NCI-H187 treated with DMSO at 0.1 percent for 48 hours (cell line): ENCODE measurements at regions not wholly inside any gene's neighbourhood (a gene's known extent, or its start where the extent isn't known, plus 50 kb on each side); places are given as distances from the start of the nearest gene placed in this dataset.

ENCODE experiments used
- DNase-seq: peaks from one replicate; lab custom pipeline; 2025; lab: John Stamatoyannopoulos, UW

DNA sequence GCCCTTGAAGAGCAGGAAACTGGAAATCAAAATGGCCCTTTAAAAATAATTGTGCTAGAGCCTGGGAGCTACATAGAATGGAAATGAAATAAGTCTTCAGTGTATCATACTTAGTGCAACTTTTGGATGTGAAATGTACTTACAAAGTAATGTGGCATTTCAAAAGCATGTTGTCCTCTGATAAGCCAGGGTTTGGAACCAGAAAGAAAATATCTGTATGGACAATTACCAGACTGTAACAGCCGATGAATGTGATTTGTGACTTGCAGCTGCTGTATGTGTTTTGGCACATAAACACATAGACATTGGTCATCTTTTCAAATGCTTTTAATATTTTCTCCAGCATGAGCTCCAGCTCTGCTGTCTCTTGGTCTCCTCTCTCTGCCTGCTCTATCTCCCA lies 546.4 kb downstream of the OMA1 start:
- no peak for DNase-seq

- DNase-seq = no peak
These were observed 550.1 kb downstream of the OMA1 start for GRCh38 chr1:57996400-57996799.

GRCh38 chr1:57991289-57991688 lies 555.2 kb downstream of the OMA1 start:
- DNase-seq = no peak

DNA sequence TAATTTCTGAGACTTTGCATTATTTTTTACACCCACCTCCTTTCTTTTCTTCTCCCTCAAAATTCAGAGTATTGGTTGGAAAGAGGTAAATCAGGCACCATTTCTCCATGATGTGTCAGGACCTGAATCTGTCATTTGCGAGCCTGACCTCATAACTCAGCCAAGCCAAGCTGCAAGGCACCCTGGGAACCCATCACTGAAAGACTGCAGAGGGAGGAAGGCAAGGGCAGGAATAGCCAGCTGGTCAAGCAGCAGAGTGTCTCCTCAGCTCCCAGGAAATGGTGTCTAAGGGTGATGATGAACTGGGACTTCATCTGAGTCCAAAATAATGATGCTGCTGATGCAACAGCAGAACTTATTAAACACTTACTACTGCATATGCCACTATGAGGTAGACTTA lies 556.6 kb downstream of the OMA1 start:
- DNase-seq = no peak

GRCh38 chr1:57987523-57987922 lies 559.0 kb downstream of the OMA1 start:
- DNase-seq = no peak

- DNase-seq = no peak
These were observed 560.1 kb downstream of the OMA1 start for GRCh38 chr1:57986432-57986831.

- no peak for DNase-seq
These were observed 560.4 kb upstream of the DAB1 start for GRCh38 chr1:57984277-57984676.

- DNase-seq = no peak
These were observed 559.6 kb upstream of the DAB1 start for GRCh38 chr1:57983441-57983840.

- DNase-seq = no peak
These were observed 559.0 kb upstream of the DAB1 start for GRCh38 chr1:57982852-57983251.

DNA sequence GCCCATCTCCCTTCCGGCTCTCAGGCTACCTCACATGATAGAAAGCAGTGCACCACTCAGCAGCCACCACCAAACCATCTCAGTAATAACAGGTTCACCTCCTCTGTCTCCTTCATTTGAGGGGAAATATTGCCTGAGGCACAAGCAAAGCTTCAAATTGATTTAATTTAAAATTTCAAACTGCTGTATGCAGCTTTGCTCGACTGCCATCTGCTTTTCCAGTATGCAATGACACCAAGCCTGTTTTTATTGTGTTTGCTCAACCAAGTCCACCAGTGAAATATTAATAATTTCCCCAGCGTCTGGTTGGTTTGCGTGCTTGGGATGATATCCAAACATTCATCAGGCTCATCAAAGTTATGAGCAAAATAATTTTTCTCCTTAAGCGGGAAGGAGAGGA lies 552.4 kb upstream of the DAB1 start:
- DNase-seq = no peak

GRCh38 chr1:57968321-57968720 lies 544.5 kb upstream of the DAB1 start:
- DNase-seq = no peak

DNA sequence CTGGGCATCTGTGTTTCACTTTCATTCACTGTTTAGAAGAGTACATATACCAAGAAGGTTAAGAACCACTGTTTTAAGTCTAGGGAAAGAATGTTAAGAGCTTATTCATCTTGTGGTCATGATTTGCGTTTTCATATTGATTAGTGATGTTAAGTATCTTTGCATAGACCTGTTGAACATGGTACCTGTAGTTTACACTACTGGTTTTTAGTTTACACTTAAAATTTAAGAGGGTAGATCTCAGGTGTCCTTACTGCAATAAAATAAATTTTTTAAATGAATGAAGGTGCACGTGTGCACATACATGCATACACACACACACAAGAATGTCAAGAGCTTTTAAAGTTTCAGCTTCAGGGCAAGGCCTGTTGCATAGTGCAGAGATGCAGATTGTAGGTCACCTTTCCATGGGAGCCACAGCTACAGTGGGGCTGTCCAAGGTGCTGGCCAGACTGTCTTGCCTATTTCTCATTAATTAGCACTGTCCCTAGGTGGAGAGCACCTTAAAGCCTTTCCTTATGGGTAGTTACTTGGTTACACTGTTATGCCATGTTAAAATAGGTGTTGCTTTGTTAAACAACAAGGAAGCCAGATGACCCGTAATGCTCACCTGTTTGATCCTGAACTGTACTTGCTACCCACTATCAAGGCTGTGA lies 543.0 kb upstream of the DAB1 start:
- DNase-seq = no peak

DNA sequence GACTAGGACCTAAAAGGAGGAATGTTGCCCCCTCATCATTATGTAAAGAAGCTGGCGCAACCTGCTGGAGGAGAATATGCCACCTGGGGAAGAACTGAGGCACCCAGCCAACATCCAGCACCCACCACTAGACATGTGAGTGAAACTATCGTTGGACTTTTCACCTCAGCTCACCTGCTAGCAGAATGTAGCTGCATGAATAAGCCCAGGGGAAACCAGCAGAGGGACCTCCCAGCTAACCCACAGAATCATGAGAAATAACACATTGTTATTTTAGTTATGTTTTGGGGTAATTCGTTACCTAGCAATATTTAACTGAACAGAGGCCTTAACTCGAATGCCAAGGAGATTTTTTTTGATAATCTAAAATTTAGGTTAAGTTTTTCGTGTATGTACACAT lies 542.5 kb upstream of the DAB1 start:
- DNase-seq = no peak

GRCh38 chr1:57963581-57963980 lies 539.7 kb upstream of the DAB1 start:
- no peak for DNase-seq

GRCh38 chr1:57959531-57960241 lies 535.8 kb upstream of the DAB1 start:
- no peak for DNase-seq

- no peak for DNase-seq
These were observed 533.7 kb upstream of the DAB1 start for GRCh38 chr1:57957576-57957975.

DNA sequence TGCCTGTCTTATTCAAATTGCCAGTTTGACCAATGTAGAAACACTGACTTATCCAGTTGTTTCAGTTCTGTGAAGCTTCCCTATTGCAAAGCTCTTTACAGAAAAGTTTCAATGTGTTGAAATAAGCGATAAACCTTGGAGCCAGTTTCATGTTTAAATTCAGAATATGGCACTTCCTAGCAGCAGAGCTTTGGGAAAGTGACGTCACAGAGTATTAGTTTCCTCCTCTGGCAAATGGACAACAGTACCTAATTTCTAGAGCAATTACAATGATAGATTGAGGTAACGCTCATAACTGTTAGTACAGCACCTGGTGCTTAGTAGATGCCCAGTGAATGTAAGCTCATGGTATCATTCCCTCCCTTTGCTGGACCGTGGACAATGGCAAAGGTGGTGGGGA lies 527.5 kb upstream of the DAB1 start:
- DNase-seq = no peak

- no peak for DNase-seq
These were observed 525.3 kb upstream of the DAB1 start for GRCh38 chr1:57949168-57949567.

DNA sequence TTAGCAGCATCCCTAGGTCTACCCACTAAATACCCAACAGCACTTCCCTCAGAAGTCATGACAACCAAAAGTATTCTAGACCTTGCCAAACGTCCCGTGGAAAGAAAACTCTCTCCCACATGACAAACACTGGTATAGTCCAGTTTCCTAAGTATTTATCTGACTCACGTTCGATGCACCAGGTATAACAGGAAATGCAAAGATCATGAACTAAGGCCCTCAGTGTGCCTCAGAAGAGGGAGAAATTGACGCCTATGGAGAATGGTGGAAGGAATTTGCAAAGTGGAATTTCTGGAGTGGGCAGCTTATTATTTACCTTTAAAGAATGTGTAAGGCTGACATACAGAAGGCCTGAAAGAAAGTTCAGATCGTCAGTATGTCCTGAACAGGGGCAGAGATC lies 523.6 kb upstream of the DAB1 start:
- no peak for DNase-seq

DNA sequence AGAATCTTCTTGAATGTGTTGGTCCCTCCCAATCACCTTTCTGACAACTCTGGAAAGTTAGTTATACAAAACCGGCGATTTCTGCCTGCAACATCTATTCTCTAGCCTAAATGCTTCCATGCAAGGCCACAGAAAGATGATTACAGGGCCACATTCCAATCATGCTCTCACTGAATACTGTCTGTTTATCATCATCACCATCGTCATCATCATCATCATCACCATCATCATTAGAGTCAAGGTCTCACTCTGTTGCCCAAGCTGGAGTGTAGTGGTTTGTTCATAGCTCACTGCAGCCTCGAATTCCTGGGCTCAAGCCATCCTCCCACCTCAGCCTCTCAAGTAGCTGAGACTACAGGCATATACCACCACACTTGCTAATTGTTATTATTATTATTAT lies 521.2 kb upstream of the DAB1 start:
- DNase-seq = no peak

- no peak for DNase-seq
These were observed 519.5 kb upstream of the DAB1 start for GRCh38 chr1:57943365-57943764.

- no peak for DNase-seq
These were observed 510.9 kb upstream of the DAB1 start for GRCh38 chr1:57934745-57935144.

- no peak for DNase-seq
These were observed 503.1 kb upstream of the DAB1 start for GRCh38 chr1:57927003-57927402.

- DNase-seq = no peak
These were observed 502.2 kb upstream of the DAB1 start for GRCh38 chr1:57926025-57926552.
